DOHH2 (cell line): ENCODE measurements at regions not wholly inside any gene's neighbourhood (a gene's known extent, or its start where the extent isn't known, plus 50 kb on each side); places are given as distances from the start of the nearest gene placed in this dataset.
"Not testable (repeated sequence)": the region's sequence is repeated elsewhere in the genome, so short reads cannot be mapped to it uniquely, and the experiment has no call there.

ENCODE experiments used
- H3F3A ChIP-seq: fragments of 200-600 bp; sonication (generic), shearing (Covaris generic); 2 replicates; pipeline ENCODE4 v1.6.0; 2016; ENCODE audit warnings: antibody characterized with exemption, mild to moderate bottlenecking; ENCODE audit not compliant: control insufficient read depth, insufficient read depth
- H3K27ac ChIP-seq: fragments of 200-600 bp; sonication (generic); 2 replicates; pipeline ENCODE4 v1.5.1; 2014; ENCODE audit warnings: low read depth, mild to moderate bottlenecking, low read length, moderate library complexity
- H3K27me3 ChIP-seq: fragments of 200-600 bp; sonication (generic); 2 replicates; pipeline ENCODE4 v1.6.1; 2014; ENCODE audit warnings: mild to moderate bottlenecking, low read length, mixed read lengths; ENCODE audit not compliant: control insufficient read depth
- H3K36me3 ChIP-seq: fragments of 200-600 bp; sonication (generic); 2 replicates; pipeline ENCODE4 v1.6.1; 2014; ENCODE audit warnings: mild to moderate bottlenecking, low read length, moderate library complexity, mixed read lengths; ENCODE audit not compliant: control insufficient read depth
- H3K4me1 ChIP-seq: fragments of 200-600 bp; sonication (generic); 2 replicates; pipeline ENCODE4 v1.6.1; 2014; ENCODE audit warnings: mild to moderate bottlenecking, low read length, mixed read lengths; ENCODE audit not compliant: control insufficient read depth
- H3K4me2 ChIP-seq: fragments of 200-600 bp; sonication (generic); 2 replicates; pipeline ENCODE4 v1.6.0; 2014; ENCODE audit warnings: mild to moderate bottlenecking, low read length, moderate library complexity
- H3K4me3 ChIP-seq: fragments of 200-600 bp; sonication (generic); 2 replicates; pipeline ENCODE4 v1.5.1; 2014; ENCODE audit warnings: mild to moderate bottlenecking, low read length, mixed read lengths
- H3K79me2 ChIP-seq: fragments of 200-600 bp; sonication (generic); 2 replicates; pipeline ENCODE4 v1.6.1; 2014; ENCODE audit warnings: mild to moderate bottlenecking, low read length, mixed read lengths; ENCODE audit not compliant: control insufficient read depth
- H3K9me2 ChIP-seq: fragments of 200-600 bp; sonication (generic); replicated peaks from 2 replicates; pipeline ENCODE4 v1.6.1; 2014; ENCODE audit warnings: mild to moderate bottlenecking, low read length, mixed read lengths; ENCODE audit not compliant: control insufficient read depth
- H3K9me3 ChIP-seq: fragments of 200-600 bp; sonication (generic); 2 replicates; pipeline ENCODE4 v1.6.1; 2014; ENCODE audit warnings: antibody characterized with exemption, low read length, mixed read lengths; ENCODE audit not compliant: control insufficient read depth, insufficient read depth
- H4K20me1 ChIP-seq: fragments of 200-600 bp; sonication (generic); 2 replicates; pipeline ENCODE4 v1.6.0; 2014; ENCODE audit warnings: low read depth, mild to moderate bottlenecking, antibody characterized with exemption, low read length, moderate library complexity; ENCODE audit not compliant: control insufficient read depth, insufficient read depth
- EZH2phosphoT487 ChIP-seq: fragments of 200-600 bp; sonication (generic); IDR thresholded peaks from 2 replicates; pipeline ENCODE4 v1.6.1; 2017; ENCODE audit warnings: borderline replicate concordance, mild to moderate bottlenecking, antibody characterized with exemption, low read length, moderate library complexity, mixed read lengths
- TF ChIP-seq, protein P1 (sequence below): fragments of 200-600 bp; sonication (generic); IDR thresholded peaks from one replicate; pipeline ENCODE4 v1.5.1; 2014; ENCODE audit warnings: antibody characterized with exemption, mild to moderate bottlenecking, low read depth, low read length; ENCODE audit not compliant: poor library complexity, severe bottlenecking

DNA sequence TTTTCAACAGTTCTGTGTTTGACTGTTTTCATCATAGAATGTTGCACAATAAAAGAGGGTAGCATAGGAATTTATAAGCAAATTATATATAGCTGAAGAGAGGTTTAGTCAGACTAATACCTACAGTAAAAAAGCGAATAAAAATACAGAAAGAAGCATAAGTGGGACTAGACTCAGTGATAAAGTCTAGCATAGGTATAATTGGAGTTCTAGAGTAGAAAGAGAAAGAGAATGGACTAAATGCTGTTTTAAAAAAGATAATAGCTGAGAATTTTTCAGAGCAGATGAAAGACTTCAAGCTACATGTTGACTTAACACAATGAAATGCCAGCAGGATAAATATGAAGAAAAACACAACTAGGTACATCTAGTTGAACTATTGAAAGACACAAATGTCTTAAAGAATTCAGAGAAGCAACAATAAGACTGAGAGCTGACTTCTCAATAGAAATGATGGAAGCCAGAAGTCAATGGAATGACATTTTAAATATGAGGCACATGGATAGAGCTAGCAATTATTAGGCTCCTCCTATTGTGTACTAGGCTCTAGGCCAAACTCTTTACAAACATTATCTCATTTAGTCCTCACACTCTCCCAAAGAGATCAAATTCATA, 573.9 kb downstream of the ZNF608 start:
- Histone ChIP-seq H3K4me1 (no peaks in the 10 kb centered on the region), H3K36me3 (no peaks in the 10 kb centered on the region), H3F3A (no peaks in the 10 kb centered on the region), H3K9me3 (peaks cover 11% of the 10 kb centered on the region; the same call in 1 of the 2 replicates), H3K4me3 (no peak overlapping the region), H3K79me2 (no peaks in the 10 kb centered on the region), H3K9me2 (no peaks in the 10 kb centered on the region), H3K27me3 (no peaks in the 10 kb centered on the region), H4K20me1 (no peaks in the 10 kb centered on the region), H3K27ac (no peak overlapping the region), H3K4me2 (no peak overlapping the region)
- TF ChIP-seq, protein P1, sequence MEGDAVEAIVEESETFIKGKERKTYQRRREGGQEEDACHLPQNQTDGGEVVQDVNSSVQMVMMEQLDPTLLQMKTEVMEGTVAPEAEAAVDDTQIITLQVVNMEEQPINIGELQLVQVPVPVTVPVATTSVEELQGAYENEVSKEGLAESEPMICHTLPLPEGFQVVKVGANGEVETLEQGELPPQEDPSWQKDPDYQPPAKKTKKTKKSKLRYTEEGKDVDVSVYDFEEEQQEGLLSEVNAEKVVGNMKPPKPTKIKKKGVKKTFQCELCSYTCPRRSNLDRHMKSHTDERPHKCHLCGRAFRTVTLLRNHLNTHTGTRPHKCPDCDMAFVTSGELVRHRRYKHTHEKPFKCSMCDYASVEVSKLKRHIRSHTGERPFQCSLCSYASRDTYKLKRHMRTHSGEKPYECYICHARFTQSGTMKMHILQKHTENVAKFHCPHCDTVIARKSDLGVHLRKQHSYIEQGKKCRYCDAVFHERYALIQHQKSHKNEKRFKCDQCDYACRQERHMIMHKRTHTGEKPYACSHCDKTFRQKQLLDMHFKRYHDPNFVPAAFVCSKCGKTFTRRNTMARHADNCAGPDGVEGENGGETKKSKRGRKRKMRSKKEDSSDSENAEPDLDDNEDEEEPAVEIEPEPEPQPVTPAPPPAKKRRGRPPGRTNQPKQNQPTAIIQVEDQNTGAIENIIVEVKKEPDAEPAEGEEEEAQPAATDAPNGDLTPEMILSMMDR: no peak
- TF ChIP-seq EZH2phosphoT487: no peak

DNA sequence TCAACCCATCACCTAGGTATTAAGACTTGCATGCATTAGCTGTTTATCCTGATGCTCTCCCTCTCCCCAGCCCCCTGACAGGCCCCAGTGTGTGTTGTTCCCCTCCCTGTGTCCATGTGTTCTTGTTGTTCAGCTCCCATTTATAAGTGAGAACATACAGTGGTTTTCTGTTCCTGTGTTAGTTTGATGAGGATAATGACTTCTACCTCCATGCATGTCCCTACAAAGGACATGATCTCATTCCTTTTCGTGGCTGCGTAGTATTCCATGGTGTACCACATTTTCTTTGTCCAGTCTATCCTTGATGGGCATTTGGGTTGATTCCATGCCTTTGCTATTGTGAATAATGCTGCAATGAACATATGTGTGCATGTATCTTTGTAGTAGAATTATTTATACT, 578.3 kb downstream of the ZNF608 start:
- not testable (repeated sequence) for H3K4me3 ChIP-seq, H3F3A ChIP-seq, H3K9me2 ChIP-seq, H3K27me3 ChIP-seq, H3K36me3 ChIP-seq, H4K20me1 ChIP-seq, H3K4me2 ChIP-seq, H3K4me1 ChIP-seq, H3K79me2 ChIP-seq, H3K27ac ChIP-seq
- H3K9me3 ChIP-seq: peaks cover 11% of the 10 kb centered on the region; the same call in 1 of the 2 replicates

- Histone ChIP-seq H4K20me1 (no peaks in the 10 kb centered on the region), H3K79me2 (no peaks in the 10 kb centered on the region), H3K27ac (no peak overlapping the region), H3K9me2 (no peaks in the 10 kb centered on the region), H3K4me3 (peak overlapping the region; percentile 36), H3F3A (no peaks in the 10 kb centered on the region), H3K27me3 (no peaks in the 10 kb centered on the region), H3K4me1 (peaks cover 12% of the 10 kb centered on the region), H3K36me3 (no peaks in the 10 kb centered on the region), H3K4me2 (peak overlapping the region; percentile 50), H3K9me3 (no peaks in the 10 kb centered on the region; the same call in 1 of the 2 replicates)
- TF ChIP-seq, protein P1: no peak
- TF ChIP-seq EZH2phosphoT487: no peak
Observed at GRCh38 chr5:124162767-124163532, 583.5 kb downstream of the ZNF608 start.

GRCh38 chr5:124161266-124161665, 585.2 kb downstream of the ZNF608 start:
- no peak overlapping the region for H3K27ac ChIP-seq
- no peak overlapping the region for H3K4me2 ChIP-seq
- H3K9me2 ChIP-seq: no peaks in the 10 kb centered on the region
- no peaks in the 10 kb centered on the region; the same call in 1 of the 2 replicates for H3K9me3 ChIP-seq
- no peaks in the 10 kb centered on the region for H3F3A ChIP-seq
- no peaks in the 10 kb centered on the region for H3K27me3 ChIP-seq
- TF ChIP-seq EZH2phosphoT487: no peak
- TF ChIP-seq, protein P1: no peak
- H3K4me1 ChIP-seq: peaks cover 18% of the 10 kb centered on the region
- H3K4me3 ChIP-seq: no peak overlapping the region
- H4K20me1 ChIP-seq: no peaks in the 10 kb centered on the region
- H3K36me3 ChIP-seq: no peaks in the 10 kb centered on the region
- no peaks in the 10 kb centered on the region for H3K79me2 ChIP-seq
